ENCODE measurements at regions not wholly inside any gene's neighbourhood (a gene's known extent, or its start where the extent isn't known, plus 50 kb on each side); places are given as distances from the start of the nearest gene placed in this dataset.

DNA sequence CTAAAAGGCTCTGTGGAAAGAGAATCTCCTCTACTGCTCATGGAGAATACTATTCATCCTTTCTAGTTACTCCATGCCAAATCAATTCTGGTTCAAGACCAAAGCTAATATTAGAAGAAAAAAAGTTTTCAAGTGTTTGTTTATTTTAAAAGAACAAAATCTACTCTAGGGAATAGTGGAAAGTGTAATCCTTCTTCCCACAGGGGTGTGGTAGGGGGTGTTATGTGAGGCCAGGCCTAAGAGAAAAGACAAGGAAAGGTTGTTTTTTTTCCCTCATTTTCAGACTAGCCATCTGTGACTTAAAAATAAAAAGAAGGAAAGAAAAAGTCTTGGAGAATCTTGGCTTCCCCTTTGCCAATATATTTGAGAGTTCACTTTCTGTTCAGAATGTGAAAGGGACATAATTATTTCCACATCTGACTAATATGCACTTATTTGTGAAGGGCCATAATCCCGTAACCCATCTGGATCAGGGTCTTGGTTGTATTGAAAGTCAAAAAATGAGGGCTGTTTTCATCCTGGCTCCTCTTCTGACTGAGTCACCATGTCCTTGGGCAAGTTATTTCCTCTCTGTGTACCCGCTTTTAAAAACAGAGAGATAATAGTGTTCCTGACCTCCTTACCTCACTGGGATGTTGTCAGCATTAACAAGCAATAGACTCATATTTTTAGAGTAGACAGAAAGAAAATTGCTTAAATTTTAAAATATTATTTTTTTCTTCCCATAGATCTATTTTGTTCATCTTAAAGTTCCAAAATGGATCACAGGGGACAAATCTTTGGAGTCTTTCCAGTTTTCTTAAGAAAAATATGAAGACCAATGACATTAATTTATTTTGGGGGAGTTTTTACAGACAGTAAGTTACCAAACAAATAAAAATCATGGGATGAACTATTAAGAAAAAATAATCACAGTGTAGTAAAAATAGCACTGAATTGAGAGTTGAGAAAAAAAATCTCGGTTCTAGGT lies 233.7 kb downstream of the IBTK start:
- H3K4me3 ChIP-seq (ENCODE audit: low read depth, low read length), result no peak overlapping the region
- no peak overlapping the region for H3K9ac ChIP-seq (ENCODE audit: low read length)
- H3K9me3 ChIP-seq (ENCODE audit: control insufficient read depth, insufficient read depth, low read depth, low read length), result 0 out of 2 replicates have a peak, but pooled peaks cover 8% of the 10 kb centered on the region

GRCh38 chr6:82006027-82006738 lies 241.4 kb downstream of the IBTK start:
- Histone ChIP-seq H3K27me3 (ENCODE audit: control insufficient read depth, insufficient read depth, low read length) (no peaks in the 10 kb centered on the region), H3K4me1 (ENCODE audit: control insufficient read depth, insufficient read depth, low read length) (peaks cover 4% of the 10 kb centered on the region; the same call in 1 of the 2 replicates), H3K9ac (ENCODE audit: low read length) (no peak overlapping the region), H3K27ac (ENCODE audit: low read depth, low read length) (no peak overlapping the region), H3K4me3 (ENCODE audit: low read depth, low read length) (no peak overlapping the region), H3K36me3 (ENCODE audit: control insufficient read depth, insufficient read depth, low read length) (no peaks in the 10 kb centered on the region), H3K9me3 (ENCODE audit: control insufficient read depth, insufficient read depth, low read depth, low read length) (peaks cover 15% of the 10 kb centered on the region)

More for the DNA sequence above, 233.7 kb downstream of the IBTK start:
- H3K4me1 ChIP-seq (ENCODE audit: control insufficient read depth, insufficient read depth, low read length), result peaks cover 7% of the 10 kb centered on the region; the same call in 1 of the 2 replicates
- no peaks in the 10 kb centered on the region for H3K36me3 ChIP-seq (ENCODE audit: control insufficient read depth, insufficient read depth, low read length)
- H3K27me3 ChIP-seq (ENCODE audit: control insufficient read depth, insufficient read depth, low read length), result no peaks in the 10 kb centered on the region
- no peak overlapping the region for H3K27ac ChIP-seq (ENCODE audit: low read depth, low read length)

GRCh38 chr6:82000551-82000950 lies 247.0 kb downstream of the IBTK start:
- no peaks in the 10 kb centered on the region for H3K36me3 ChIP-seq (ENCODE audit: control insufficient read depth, insufficient read depth, low read length)
- peaks cover 6% of the 10 kb centered on the region for H3K9me3 ChIP-seq (ENCODE audit: control insufficient read depth, insufficient read depth, low read depth, low read length)
- H3K27me3 ChIP-seq (ENCODE audit: control insufficient read depth, insufficient read depth, low read length), result no peaks in the 10 kb centered on the region
- no peak overlapping the region for H3K9ac ChIP-seq (ENCODE audit: low read length)
- H3K27ac ChIP-seq (ENCODE audit: low read depth, low read length), result no peak overlapping the region
- no peak overlapping the region for H3K4me3 ChIP-seq (ENCODE audit: low read depth, low read length)
- H3K4me1 ChIP-seq (ENCODE audit: control insufficient read depth, insufficient read depth, low read length), result peaks cover 4% of the 10 kb centered on the region; the same call in 1 of the 2 replicates

DNA sequence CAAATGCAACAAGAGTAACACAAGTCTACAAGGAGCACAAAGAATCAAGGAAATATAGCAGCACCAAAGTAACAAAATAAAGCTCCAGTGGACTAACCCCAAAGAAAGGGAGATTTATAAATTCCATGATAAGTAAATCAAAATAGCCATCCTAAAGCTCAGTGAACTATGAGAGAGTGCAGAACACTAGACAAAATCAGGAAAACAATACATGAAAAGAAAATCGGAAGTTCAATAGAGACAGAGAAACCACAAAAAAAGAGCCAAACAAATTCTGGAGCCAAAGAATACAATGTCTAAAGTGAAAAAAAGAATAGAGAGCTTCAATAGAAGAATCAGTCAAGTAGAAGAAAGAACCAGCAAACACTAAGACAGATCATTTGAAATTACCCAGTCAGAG lies 247.3 kb upstream of the TENT5A start:
- Histone ChIP-seq H3K9me3 (ENCODE audit: control insufficient read depth, insufficient read depth, low read depth, low read length) (no peaks in the 10 kb centered on the region), H3K27ac (ENCODE audit: low read depth, low read length) (no peak overlapping the region), H3K27me3 (ENCODE audit: control insufficient read depth, insufficient read depth, low read length) (no peaks in the 10 kb centered on the region), H3K36me3 (ENCODE audit: control insufficient read depth, insufficient read depth, low read length) (no peaks in the 10 kb centered on the region), H3K4me3 (ENCODE audit: low read depth, low read length) (no peak overlapping the region), H3K9ac (ENCODE audit: low read length) (no peak overlapping the region), H3K4me1 (ENCODE audit: control insufficient read depth, insufficient read depth, low read length) (peaks cover 4% of the 10 kb centered on the region; the same call in 1 of the 2 replicates)

GRCh38 chr6:81999270-81999669 lies 246.8 kb upstream of the TENT5A start:
- no peak overlapping the region for H3K9ac ChIP-seq (ENCODE audit: low read length)
- H3K27me3 ChIP-seq (ENCODE audit: control insufficient read depth, insufficient read depth, low read length), result no peaks in the 10 kb centered on the region
- no peaks in the 10 kb centered on the region for H3K36me3 ChIP-seq (ENCODE audit: control insufficient read depth, insufficient read depth, low read length)
- no peak overlapping the region for H3K4me3 ChIP-seq (ENCODE audit: low read depth, low read length)
- no peaks in the 10 kb centered on the region for H3K9me3 ChIP-seq (ENCODE audit: control insufficient read depth, insufficient read depth, low read depth, low read length)
- no peak overlapping the region for H3K27ac ChIP-seq (ENCODE audit: low read depth, low read length)
- peaks cover 4% of the 10 kb centered on the region; the same call in 1 of the 2 replicates for H3K4me1 ChIP-seq (ENCODE audit: control insufficient read depth, insufficient read depth, low read length)

- Histone ChIP-seq H3K27me3 (ENCODE audit: control insufficient read depth, insufficient read depth, low read length) (no peaks in the 10 kb centered on the region), H3K36me3 (ENCODE audit: control insufficient read depth, insufficient read depth, low read length) (no peaks in the 10 kb centered on the region), H3K27ac (ENCODE audit: low read depth, low read length) (no peak overlapping the region), H3K9ac (ENCODE audit: low read length) (no peak overlapping the region), H3K9me3 (ENCODE audit: control insufficient read depth, insufficient read depth, low read depth, low read length) (no peaks in the 10 kb centered on the region), H3K4me3 (ENCODE audit: low read depth, low read length) (no peak overlapping the region), H3K4me1 (ENCODE audit: control insufficient read depth, insufficient read depth, low read length) (peaks cover 4% of the 10 kb centered on the region; the same call in 1 of the 2 replicates)
These were observed 246.0 kb upstream of the TENT5A start for GRCh38 chr6:81998432-81998831.

- no peak overlapping the region for H3K4me3 ChIP-seq (ENCODE audit: low read depth, low read length)
- H3K4me1 ChIP-seq (ENCODE audit: control insufficient read depth, insufficient read depth, low read length), result peaks cover 4% of the 10 kb centered on the region; the same call in 1 of the 2 replicates
- no peak overlapping the region for H3K9ac ChIP-seq (ENCODE audit: low read length)
- H3K27ac ChIP-seq (ENCODE audit: low read depth, low read length), result no peak overlapping the region
- no peaks in the 10 kb centered on the region for H3K9me3 ChIP-seq (ENCODE audit: control insufficient read depth, insufficient read depth, low read depth, low read length)
- no peaks in the 10 kb centered on the region for H3K27me3 ChIP-seq (ENCODE audit: control insufficient read depth, insufficient read depth, low read length)
- H3K36me3 ChIP-seq (ENCODE audit: control insufficient read depth, insufficient read depth, low read length), result no peaks in the 10 kb centered on the region
These were observed 244.8 kb upstream of the TENT5A start for GRCh38 chr6:81997090-81997926.

DNA sequence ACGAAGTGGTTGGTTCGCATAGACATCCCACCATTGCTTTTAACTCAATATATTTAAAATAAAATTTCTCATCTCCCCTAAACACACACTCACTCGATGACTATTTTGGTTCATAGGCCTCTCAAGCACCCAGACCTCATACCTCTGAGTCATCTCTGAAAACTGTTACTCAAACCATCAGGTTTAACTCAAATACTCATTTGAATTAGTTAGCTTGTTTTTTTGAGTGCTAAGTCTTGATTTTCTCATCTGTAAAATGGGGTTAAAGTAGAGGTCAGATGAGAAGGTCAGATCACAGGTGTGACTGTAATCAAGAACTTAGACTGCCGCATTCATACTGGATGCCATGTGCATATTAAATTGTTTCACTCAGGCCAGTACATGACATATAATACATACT lies 243.9 kb upstream of the TENT5A start:
- H3K27me3 ChIP-seq (ENCODE audit: control insufficient read depth, insufficient read depth, low read length), result no peaks in the 10 kb centered on the region
- no peaks in the 10 kb centered on the region for H3K9me3 ChIP-seq (ENCODE audit: control insufficient read depth, insufficient read depth, low read depth, low read length)
- no peaks in the 10 kb centered on the region for H3K36me3 ChIP-seq (ENCODE audit: control insufficient read depth, insufficient read depth, low read length)
- H3K4me3 ChIP-seq (ENCODE audit: low read depth, low read length), result no peak overlapping the region
- peaks cover 2% of the 10 kb centered on the region; the same call in 1 of the 2 replicates for H3K4me1 ChIP-seq (ENCODE audit: control insufficient read depth, insufficient read depth, low read length)
- no peak overlapping the region for H3K27ac ChIP-seq (ENCODE audit: low read depth, low read length)
- H3K9ac ChIP-seq (ENCODE audit: low read length), result no peak overlapping the region

- Histone ChIP-seq H3K27me3 (ENCODE audit: control insufficient read depth, insufficient read depth, low read length) (no peaks in the 10 kb centered on the region), H3K9me3 (ENCODE audit: control insufficient read depth, insufficient read depth, low read depth, low read length) (no peaks in the 10 kb centered on the region), H3K4me1 (ENCODE audit: control insufficient read depth, insufficient read depth, low read length) (no peaks in the 10 kb centered on the region), H3K36me3 (ENCODE audit: control insufficient read depth, insufficient read depth, low read length) (no peaks in the 10 kb centered on the region), H3K27ac (ENCODE audit: low read depth, low read length) (no peak overlapping the region), H3K4me3 (ENCODE audit: low read depth, low read length) (no peak overlapping the region), H3K9ac (ENCODE audit: low read length) (no peak overlapping the region)
These were observed 243.2 kb upstream of the TENT5A start for GRCh38 chr6:81995548-81996289.

DNA sequence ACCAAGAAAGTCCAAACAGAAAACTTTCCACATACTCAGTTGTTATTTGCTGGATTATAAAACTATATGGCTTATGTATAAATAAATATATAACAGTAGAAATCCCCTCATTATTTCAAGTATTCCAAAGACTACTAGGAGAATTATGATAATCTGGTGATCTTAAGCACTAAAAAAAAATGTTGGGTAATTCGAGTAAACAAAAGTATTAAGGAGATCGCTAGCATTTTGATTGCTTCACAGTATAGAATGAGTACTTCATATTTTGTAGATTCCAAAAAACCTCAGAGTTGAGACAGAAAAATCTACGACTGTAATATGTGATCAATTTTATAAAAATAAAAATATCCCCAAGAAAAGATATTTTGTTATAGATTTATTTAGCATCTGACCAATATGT lies 236.4 kb upstream of the TENT5A start:
- Histone ChIP-seq H3K4me3 (ENCODE audit: low read depth, low read length) (no peak overlapping the region), H3K4me1 (ENCODE audit: control insufficient read depth, insufficient read depth, low read length) (no peaks in the 10 kb centered on the region; the same call in 1 of the 2 replicates), H3K27me3 (ENCODE audit: control insufficient read depth, insufficient read depth, low read length) (no peaks in the 10 kb centered on the region), H3K27ac (ENCODE audit: low read depth, low read length) (no peak overlapping the region), H3K9me3 (ENCODE audit: control insufficient read depth, insufficient read depth, low read depth, low read length) (peaks cover 3% of the 10 kb centered on the region; the same call in 1 of the 2 replicates), H3K36me3 (ENCODE audit: control insufficient read depth, insufficient read depth, low read length) (no peaks in the 10 kb centered on the region), H3K9ac (ENCODE audit: low read length) (no peak overlapping the region)
